Activated naive CD4-positive, alpha-beta T cell treated with Interleukin-2 at 50 U/mL for 16 hours (primary cell): ENCODE measurements at regions not wholly inside any gene's neighbourhood (a gene's known extent, or its start where the extent isn't known, plus 50 kb on each side); places are given as distances from the start of the nearest gene placed in this dataset.

Source experiments
- DNase-seq: peaks from one replicate; pipeline ENCODE4 v3.0.0-alpha.2; 2020

GRCh38 chr18:67621049-67621713 lies 104.7 kb upstream of the DSEL start:
- DNase-seq, result no peak

- no peak for DNase-seq
Measured at GRCh38 chr18:67618061-67618460, 101.5 kb upstream of the DSEL start.

GRCh38 chr18:67615876-67616275 lies 99.4 kb upstream of the DSEL start:
- no peak for DNase-seq

GRCh38 chr18:67613731-67614130 lies 97.2 kb upstream of the DSEL start:
- DNase-seq, result no peak

GRCh38 chr18:67612281-67612680 lies 95.8 kb upstream of the DSEL start:
- DNase-seq, result no peak

GRCh38 chr18:67608615-67609273 lies 92.2 kb upstream of the DSEL start:
- DNase-seq, result no peak

GRCh38 chr18:67608191-67608590 lies 91.7 kb upstream of the DSEL start:
- DNase-seq, result no peak

- no peak for DNase-seq
Measured at GRCh38 chr18:67600181-67601180, 84.0 kb upstream of the DSEL start.

GRCh38 chr18:67599277-67599676 lies 82.8 kb upstream of the DSEL start:
- DNase-seq, result no peak

GRCh38 chr18:67597759-67598158 lies 81.2 kb upstream of the DSEL start:
- no peak for DNase-seq

- DNase-seq, result no peak
Measured at GRCh38 chr18:67596003-67596402, 79.5 kb upstream of the DSEL start.

GRCh38 chr18:67590571-67591141 lies 74.1 kb upstream of the DSEL start:
- no peak for DNase-seq

GRCh38 chr18:67589325-67589724 lies 72.8 kb upstream of the DSEL start:
- DNase-seq, result no peak

GRCh38 chr18:67586101-67586500 lies 69.6 kb upstream of the DSEL start:
- DNase-seq, result no peak

- DNase-seq, result no peak
Measured at GRCh38 chr18:67583621-67584020, 67.1 kb upstream of the DSEL start.

GRCh38 chr18:67582488-67582887 lies 66.0 kb upstream of the DSEL start:
- no peak for DNase-seq

- no peak for DNase-seq
Measured at GRCh38 chr18:67581178-67581577, 64.7 kb upstream of the DSEL start.

- DNase-seq, result no peak
Measured at GRCh38 chr18:67577386-67577785, 60.9 kb upstream of the DSEL start.

GRCh38 chr18:67574749-67575148 lies 58.2 kb upstream of the DSEL start:
- DNase-seq, result no peak

GRCh38 chr18:67568166-67568565 lies 51.6 kb upstream of the DSEL start:
- no peak for DNase-seq
